SH-SY5Y (cell line): ENCODE measurements at regions not wholly inside any gene's neighbourhood (a gene's known extent, or its start where the extent isn't known, plus 50 kb on each side); places are given as distances from the start of the nearest gene placed in this dataset.

ENCODE experiments used
- GATA2 ChIP-seq: IDR thresholded peaks from 2 replicates; pipeline ENCODE4 v1.6.1; 2011; ENCODE audit warnings: mild to moderate bottlenecking, low read depth, low read length
- GATA3 ChIP-seq: IDR thresholded peaks from 2 replicates; pipeline ENCODE4 v1.6.1; 2011; ENCODE audit warnings: low read depth, mild to moderate bottlenecking, low read length, moderate library complexity

- TF ChIP-seq GATA2: no peak
- TF ChIP-seq GATA3: no peak
Measured at GRCh38 chr9:19666575-19666974, 122.3 kb downstream of the SLC24A2 start.
